ENCODE measurements at regions not wholly inside any gene's neighbourhood (a gene's known extent, or its start where the extent isn't known, plus 50 kb on each side); places are given as distances from the start of the nearest gene placed in this dataset.
"Not testable (repeated sequence)": the region's sequence is repeated elsewhere in the genome, so short reads cannot be mapped to it uniquely, and the experiment has no call there.

- DNase-seq (ENCODE audit: low read depth) = no peak
These were observed 423.6 kb downstream of the IRX1 start for GRCh38 chr5:4019009-4019769.

GRCh38 chr5:4019841-4020240, 424.2 kb downstream of the IRX1 start:
- no peak for DNase-seq (ENCODE audit: low read depth)

GRCh38 chr5:4020400-4020799, 424.8 kb downstream of the IRX1 start:
- DNase-seq (ENCODE audit: low read depth) = no peak

- no peak for DNase-seq (ENCODE audit: low read depth)
These were observed 426.5 kb downstream of the IRX1 start for GRCh38 chr5:4022056-4022670.

- DNase-seq (ENCODE audit: low read depth) = no peak
These were observed 427.6 kb downstream of the IRX1 start for GRCh38 chr5:4023091-4023752.

GRCh38 chr5:4023753-4024335, 428.2 kb downstream of the IRX1 start:
- DNase-seq (ENCODE audit: low read depth) = no peak

GRCh38 chr5:4027088-4027734, 431.6 kb downstream of the IRX1 start:
- DNase-seq (ENCODE audit: low read depth) = no peak

GRCh38 chr5:4028384-4028783, 432.8 kb downstream of the IRX1 start:
- DNase-seq (ENCODE audit: low read depth) = no peak

GRCh38 chr5:4033546-4033945, 437.9 kb downstream of the IRX1 start:
- DNase-seq (ENCODE audit: low read depth) = not testable (repeated sequence)

GRCh38 chr5:4036861-4037260, 441.2 kb downstream of the IRX1 start:
- no peak for DNase-seq (ENCODE audit: low read depth)

GRCh38 chr5:4038994-4039393, 443.4 kb downstream of the IRX1 start:
- DNase-seq (ENCODE audit: low read depth) = no peak

GRCh38 chr5:4042311-4042710, 446.7 kb downstream of the IRX1 start:
- no peak for DNase-seq (ENCODE audit: low read depth)

- no peak for DNase-seq (ENCODE audit: low read depth)
These were observed 447.5 kb downstream of the IRX1 start for GRCh38 chr5:4043135-4043534.

- DNase-seq (ENCODE audit: low read depth) = no peak
These were observed 449.2 kb downstream of the IRX1 start for GRCh38 chr5:4044881-4045280.

GRCh38 chr5:4048398-4048797, 452.8 kb downstream of the IRX1 start:
- DNase-seq (ENCODE audit: low read depth) = no peak

- DNase-seq (ENCODE audit: low read depth) = no peak
These were observed 454.6 kb downstream of the IRX1 start for GRCh38 chr5:4050203-4050602.

GRCh38 chr5:4053136-4053535, 457.5 kb downstream of the IRX1 start:
- DNase-seq (ENCODE audit: low read depth) = no peak

- no peak for DNase-seq (ENCODE audit: low read depth)
These were observed 458.5 kb downstream of the IRX1 start for GRCh38 chr5:4054092-4054491.

GRCh38 chr5:4058899-4059298, 463.3 kb downstream of the IRX1 start:
- DNase-seq (ENCODE audit: low read depth) = no peak

GRCh38 chr5:4065472-4066320, 470.1 kb downstream of the IRX1 start:
- no peak for DNase-seq (ENCODE audit: low read depth)

- DNase-seq (ENCODE audit: low read depth) = no peak
These were observed 472.5 kb downstream of the IRX1 start for GRCh38 chr5:4068171-4068570.

- DNase-seq (ENCODE audit: low read depth) = no peak
These were observed 482.9 kb downstream of the IRX1 start for GRCh38 chr5:4078544-4078943.

Measured in activated T-cell treated with anti-CD3 and anti-CD28 coated beads for 48 hours (primary cell).